ENCODE measurements at regions not wholly inside any gene's neighbourhood (a gene's known extent, or its start where the extent isn't known, plus 50 kb on each side); places are given as distances from the start of the nearest gene placed in this dataset.

DNA sequence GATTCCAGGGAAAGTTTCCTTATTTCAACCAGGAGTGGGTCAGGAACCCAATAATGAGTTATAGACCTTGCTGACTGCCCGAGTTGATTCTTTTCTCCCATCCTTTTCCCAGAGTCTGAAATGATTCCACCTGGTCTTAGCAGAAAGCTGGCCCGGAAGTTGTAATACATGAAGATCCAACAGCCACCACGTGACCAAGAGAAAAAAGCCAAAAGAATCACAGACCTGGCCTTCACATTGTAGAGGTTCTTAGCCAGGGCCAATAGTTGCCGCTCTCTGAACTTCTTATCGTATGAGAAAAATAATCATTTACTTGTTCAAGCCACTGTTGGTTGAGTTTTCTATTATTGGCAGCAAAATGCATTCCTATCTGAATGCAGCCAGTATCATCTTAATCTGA is 161.2 kb upstream of the HMGA2 start:
- TF ChIP-seq POLR2A (IDR thresholded peaks at IDR 0.05; ENCODE audit: extremely low read depth, insufficient read length): no peak
- no peak for TF ChIP-seq MYC (IDR thresholded peaks at IDR 0.05; ENCODE audit: low read depth, low read length)
